ENCODE measurements at regions not wholly inside any gene's neighbourhood (a gene's known extent, or its start where the extent isn't known, plus 50 kb on each side); places are given as distances from the start of the nearest gene placed in this dataset.

GRCh38 chr3:165505657-165506056 lies 309.5 kb upstream of the SLITRK3 start:
- no peaks in the 10 kb centered on the region for H3K27me3 ChIP-seq (ENCODE audit: low read length)
- DNase-seq (no peak), ATAC-seq (no peak)
- intact Hi-C loops (cut with micrococcal nuclease), result no loop called here
- H3K4me3 ChIP-seq (ENCODE audit: low read length), result no peak overlapping the region
- H2AFZ ChIP-seq (ENCODE audit: low read length), result no peak overlapping the region
- CTCF ChIA-PET, result no interaction called here
- no peak overlapping the region for H3K4me2 ChIP-seq (ENCODE audit: low read length)
- no peaks in the 10 kb centered on the region for H3F3A ChIP-seq (ENCODE audit: low read length, unreplicated experiment)
- no peak overlapping the region for H3K9ac ChIP-seq (ENCODE audit: low read length)
- no peaks in the 10 kb centered on the region for H3K36me3 ChIP-seq (ENCODE audit: low read depth, low read length)
- no peaks in the 10 kb centered on the region for H3K4me1 ChIP-seq (ENCODE audit: insufficient read depth, low read length)
- no peaks in the 10 kb centered on the region for H3K79me2 ChIP-seq (ENCODE audit: low read length)
- H3K9me2 ChIP-seq (replicated peaks; ENCODE audit: low read length), result no peaks in the 10 kb centered on the region
- 0 out of 2 replicates have a peak, but pooled peaks cover 4% of the 10 kb centered on the region for H3K9me3 ChIP-seq (ENCODE audit: low read length)
- H4K20me1 ChIP-seq (ENCODE audit: low read length), result no peaks in the 10 kb centered on the region
- BruUV-seq (replicated peaks), result no TSS peak
- POLR2A ChIA-PET (ENCODE audit: unreplicated experiment), result no interaction called here
- no peak overlapping the region for H3K27ac ChIP-seq (ENCODE audit: low read length)
- TF ChIP-seq EZH2 (IDR thresholded peaks at IDR 0.05; ENCODE audit: low read length, unreplicated experiment), result no peak
- TF ChIP-seq EZH2phosphoT487 (IDR thresholded peaks at IDR 0.05; ENCODE audit: borderline replicate concordance, low read length), result no peak
- TF ChIP-seq CTCF (conservative IDR thresholded peaks at IDR 0.05; ENCODE audit: low read depth, low read length), result no peak

- ChIA-PET POLR2A (ENCODE audit: unreplicated experiment) (no interaction called here), CTCF (no interaction called here)
- no TSS peak for BruUV-seq (replicated peaks)
- ATAC-seq (no peak), DNase-seq (no peak)
- H3K27ac ChIP-seq (ENCODE audit: low read length), result no peak overlapping the region
- H2AFZ ChIP-seq (ENCODE audit: low read length), result no peak overlapping the region
- no peaks in the 10 kb centered on the region for H4K20me1 ChIP-seq (ENCODE audit: low read length)
- H3K4me3 ChIP-seq (ENCODE audit: low read length), result no peak overlapping the region
- no peak overlapping the region for H3K4me2 ChIP-seq (ENCODE audit: low read length)
- TF ChIP-seq EZH2phosphoT487 (IDR thresholded peaks at IDR 0.05; ENCODE audit: borderline replicate concordance, low read length) (no peak), CTCF (conservative IDR thresholded peaks at IDR 0.05; ENCODE audit: low read depth, low read length) (no peak), EZH2 (IDR thresholded peaks at IDR 0.05; ENCODE audit: low read length, unreplicated experiment) (no peak)
- no peaks in the 10 kb centered on the region for H3K9me2 ChIP-seq (replicated peaks; ENCODE audit: low read length)
- no peaks in the 10 kb centered on the region for H3K27me3 ChIP-seq (ENCODE audit: low read length)
- no peaks in the 10 kb centered on the region for H3F3A ChIP-seq (ENCODE audit: low read length, unreplicated experiment)
- no peaks in the 10 kb centered on the region for H3K79me2 ChIP-seq (ENCODE audit: low read length)
- no peaks in the 10 kb centered on the region for H3K4me1 ChIP-seq (ENCODE audit: insufficient read depth, low read length)
- no peak overlapping the region for H3K9ac ChIP-seq (ENCODE audit: low read length)
- intact Hi-C loops (cut with micrococcal nuclease), result no loop called here
- H3K36me3 ChIP-seq (ENCODE audit: low read depth, low read length), result no peaks in the 10 kb centered on the region
- H3K9me3 ChIP-seq (ENCODE audit: low read length), result 0 out of 2 replicates have a peak, but pooled peaks cover 4% of the 10 kb centered on the region
Measured at GRCh38 chr3:165504554-165504953, 308.4 kb upstream of the SLITRK3 start.

GRCh38 chr3:165503825-165504224 lies 307.6 kb upstream of the SLITRK3 start:
- no peak overlapping the region for H3K27ac ChIP-seq (ENCODE audit: low read length)
- no peak for TF ChIP-seq EZH2 (IDR thresholded peaks at IDR 0.05; ENCODE audit: low read length, unreplicated experiment)
- no peak for TF ChIP-seq CTCF (conservative IDR thresholded peaks at IDR 0.05; ENCODE audit: low read depth, low read length)
- no peak for TF ChIP-seq EZH2phosphoT487 (IDR thresholded peaks at IDR 0.05; ENCODE audit: borderline replicate concordance, low read length)

More at GRCh38 chr3:165503825-165504224, 307.6 kb upstream of the SLITRK3 start:
- Histone ChIP-seq H3F3A (ENCODE audit: low read length, unreplicated experiment) (no peaks in the 10 kb centered on the region), H3K79me2 (ENCODE audit: low read length) (no peaks in the 10 kb centered on the region), H3K9me2 (replicated peaks; ENCODE audit: low read length) (no peaks in the 10 kb centered on the region), H3K4me1 (ENCODE audit: insufficient read depth, low read length) (no peaks in the 10 kb centered on the region), H4K20me1 (ENCODE audit: low read length) (no peaks in the 10 kb centered on the region), H3K4me3 (ENCODE audit: low read length) (no peak overlapping the region), H3K4me2 (ENCODE audit: low read length) (no peak overlapping the region), H3K27me3 (ENCODE audit: low read length) (no peaks in the 10 kb centered on the region), H3K36me3 (ENCODE audit: low read depth, low read length) (no peaks in the 10 kb centered on the region), H3K9me3 (ENCODE audit: low read length) (0 out of 2 replicates have a peak, but pooled peaks cover 4% of the 10 kb centered on the region), H2AFZ (ENCODE audit: low read length) (no peak overlapping the region), H3K9ac (ENCODE audit: low read length) (no peak overlapping the region)
- ATAC-seq, result no peak
- DNase-seq, result no peak
- intact Hi-C loops (cut with micrococcal nuclease), result no loop called here
- POLR2A ChIA-PET (ENCODE audit: unreplicated experiment), result no interaction called here
- CTCF ChIA-PET, result no interaction called here
- no TSS peak for BruUV-seq (replicated peaks)

All from PC-3 (cell line).